Common myeloid progenitor, CD34-positive (primary cell): ENCODE measurements at regions not wholly inside any gene's neighbourhood (a gene's known extent, or its start where the extent isn't known, plus 50 kb on each side); places are given as distances from the start of the nearest gene placed in this dataset.
"Not testable (repeated sequence)": the region's sequence is repeated elsewhere in the genome, so short reads cannot be mapped to it uniquely, and the experiment has no call there.

ENCODE experiments used
- CTCF ChIA-PET: fragments of 350-600 bp; sonication (Branson Sonifier 250); formaldehyde crosslinking; loops from one replicate; lab custom pipeline; 2021; ENCODE audit warnings: antibody characterized with exemption; lab: Charles Lee
- POLR2A ChIA-PET: fragments of 350-600 bp; sonication (Branson Sonifier 250); formaldehyde crosslinking; loops from one replicate; lab custom pipeline; 2021; ENCODE audit warnings: antibody characterized with exemption; lab: Charles Lee
- DNase-seq, 3 donors: peaks; one replicate each; pipeline versions ENCODE4 v3.0.0 to v3.0.0-alpha.2; 2013
- H3K27ac ChIP-seq, 2 experiments: 1 replicate in 1 of 2; 2 replicates in 1 of 2; pipeline ENCODE4 v1.7.0; 2013; ENCODE audit warnings: inconsistent platforms in 2 of 2, low read length in 2 of 2, mild to moderate bottlenecking in 2 of 2, low read depth in 1 of 2, moderate library complexity in 1 of 2; ENCODE audit not compliant: severe bottlenecking in 2 of 2, insufficient read depth in 1 of 2, poor library complexity in 1 of 2
- H3K27me3 ChIP-seq, 5 experiments: replicated peaks in 2 of 5; 1 replicate in 3 of 5; 2 replicates in 2 of 5; pipeline versions ENCODE4 v1.6.1 to v1.7.0; 2013; ENCODE audit warnings: low read length in 4 of 5, mild to moderate bottlenecking in 2 of 5, moderate library complexity in 2 of 5, inconsistent platforms in 1 of 5; ENCODE audit not compliant: insufficient read depth in 5 of 5, control insufficient read depth in 4 of 5
- H3K36me3 ChIP-seq, 4 experiments: 1 replicate in 2 of 4; 2 replicates in 2 of 4; pipeline versions ENCODE4 v1.6.1 to v1.7.0; 2013; ENCODE audit warnings: low read length in 3 of 4, control low read depth in 1 of 4, mild to moderate bottlenecking in 1 of 4; ENCODE audit not compliant: control insufficient read depth in 4 of 4, insufficient read depth in 4 of 4
- H3K4me1 ChIP-seq, 4 experiments: 1 replicate in 3 of 4; 2 replicates in 1 of 4; pipeline versions ENCODE4 v1.6.1 to v1.7.1; 2013; ENCODE audit warnings: low read length in 3 of 4, mild to moderate bottlenecking in 3 of 4, control low read depth in 1 of 4, inconsistent platforms in 1 of 4, moderate library complexity in 1 of 4; ENCODE audit not compliant: control insufficient read depth in 4 of 4, insufficient read depth in 4 of 4; ENCODE audit errors: control extremely low read depth in 1 of 4
- H3K4me3 ChIP-seq, 7 experiments: 1 replicate in 4 of 7; 2 replicates in 3 of 7; pipeline versions ENCODE4 v1.5.1 to v1.7.0; 2013; ENCODE audit warnings: mild to moderate bottlenecking in 7 of 7, low read length in 6 of 7, moderate library complexity in 6 of 7, inconsistent platforms in 2 of 7, low read depth in 2 of 7, control low read depth in 1 of 7; ENCODE audit not compliant: insufficient read depth in 4 of 7, control insufficient read depth in 1 of 7; ENCODE audit errors: extremely low read depth in 1 of 7
- H3K9me3 ChIP-seq, 5 experiments: 1 replicate in 4 of 5; 2 replicates in 1 of 5; pipeline versions ENCODE4 v1.6.1 to v1.7.1; 2013; ENCODE audit warnings: low read length in 4 of 5, mild to moderate bottlenecking in 2 of 5, inconsistent platforms in 1 of 5, low read depth in 1 of 5, moderate library complexity in 1 of 5; ENCODE audit not compliant: control insufficient read depth in 4 of 5, insufficient read depth in 2 of 5; ENCODE audit errors: control extremely low read depth in 1 of 5
- WGBS: methylation state at CpG from one replicate; pipeline ENCODE4 v1.1.5; 2013; ENCODE audit not compliant: insufficient coverage; 5-methylcytosine and 5-hydroxymethylcytosine counted together

DNA sequence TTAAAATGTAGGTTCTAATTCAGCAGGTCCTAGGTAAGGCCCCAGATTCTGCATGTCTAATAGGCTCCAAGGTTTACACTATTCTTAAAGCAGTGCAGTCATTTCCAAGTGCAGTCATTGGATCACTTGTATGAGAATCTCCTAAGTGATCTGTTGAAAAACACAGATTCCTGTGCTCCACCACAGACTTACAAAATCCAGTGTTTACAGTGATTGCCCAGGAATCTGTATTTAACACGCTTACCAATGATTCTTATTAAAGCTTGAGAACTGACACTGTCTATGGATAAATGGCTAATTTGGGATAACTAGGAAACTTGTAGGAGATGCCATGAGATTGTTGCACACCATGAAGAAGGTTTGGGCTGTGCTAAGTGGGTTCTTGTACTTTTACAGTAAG, 104.6 kb upstream of the PLEKHG1 start:
- ChIA-PET CTCF (interaction anchor here (2.1 kb wide), 1 partner anchor 15 kb away, joined by 5 read pairs; no protein-coding TSS in a partner anchor), POLR2A (no interaction called here)
- Histone ChIP-seq H3K27me3 (no peaks in the 10 kb centered on the region), H3K4me3 (no peak overlapping the region), H3K4me1 (no peaks in the 10 kb centered on the region), H3K9me3 (peaks cover 0 to 7% (median 0%) of the 10 kb centered on the region in 5 experiments), H3K27ac (no peak overlapping the region), H3K36me3 (no peaks in the 10 kb centered on the region)
- DNase-seq: no peak
- no CpG with 5 or more reads among the region's 1 CpG for WGBS

DNA sequence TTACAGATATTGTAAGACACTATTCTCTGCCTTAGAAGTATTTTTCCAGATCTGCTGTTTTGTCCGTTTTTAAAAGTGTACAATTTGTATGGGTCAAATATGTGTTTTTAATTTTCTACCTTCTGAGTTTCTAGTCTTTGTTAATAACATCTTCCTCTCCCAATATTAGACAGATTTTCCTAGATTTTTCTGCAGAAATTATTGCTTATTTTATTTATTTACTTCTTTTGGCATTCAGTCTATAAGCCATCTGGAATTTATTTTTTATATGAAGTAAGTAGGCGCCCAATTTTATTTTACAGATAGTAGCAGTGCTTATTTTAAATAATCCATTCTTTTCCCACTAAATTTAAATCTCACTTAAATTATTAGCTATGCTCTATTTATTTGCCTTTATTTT, 103.1 kb upstream of the PLEKHG1 start:
- Histone ChIP-seq H3K27me3 (no peaks in the 10 kb centered on the region), H3K4me1 (no peaks in the 10 kb centered on the region), H3K27ac (no peak overlapping the region), H3K36me3 (no peaks in the 10 kb centered on the region), H3K4me3 (no peak overlapping the region), H3K9me3 (peaks cover 0 to 7% (median 0%) of the 10 kb centered on the region in 5 experiments)
- no CpG with 5 or more reads among the region's 2 CpGs for WGBS
- POLR2A ChIA-PET: no interaction called here
- no peak for DNase-seq
- CTCF ChIA-PET: no interaction called here

DNA sequence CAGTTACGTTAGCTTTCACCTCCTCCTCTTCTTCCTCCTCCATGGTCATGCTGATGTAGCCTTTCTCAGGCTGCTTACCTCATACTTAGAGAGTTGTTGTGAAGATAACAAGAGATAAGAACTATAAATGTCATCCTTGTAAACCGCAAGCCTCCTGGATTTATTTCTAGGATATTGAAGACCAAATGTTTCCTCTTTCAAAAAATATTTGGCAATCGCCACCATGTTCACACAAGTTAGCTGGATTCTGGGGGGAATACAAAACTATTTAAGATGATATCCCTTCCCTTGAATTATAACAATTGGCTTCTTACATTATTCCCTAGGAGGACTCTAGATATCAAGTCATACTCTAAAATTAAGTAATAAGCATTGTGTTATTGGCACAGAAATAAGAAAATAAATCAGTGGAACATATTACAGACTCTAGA, 99.8 kb upstream of the PLEKHG1 start:
- Histone ChIP-seq H3K36me3 (no peaks in the 10 kb centered on the region), H3K4me1 (no peaks in the 10 kb centered on the region), H3K27ac (no peak overlapping the region), H3K27me3 (no peaks in the 10 kb centered on the region), H3K4me3 (no peak overlapping the region), H3K9me3 (no peaks in the 10 kb centered on the region)
- CTCF ChIA-PET: interaction anchor here (0.5 kb wide), 1 partner anchor 59 kb away, joined by 3 read pairs; no protein-coding TSS in a partner anchor
- 80% methylated on average over 1 of the region's 3 CpGs for WGBS
- no peak for DNase-seq
- POLR2A ChIA-PET: no interaction called here

DNA sequence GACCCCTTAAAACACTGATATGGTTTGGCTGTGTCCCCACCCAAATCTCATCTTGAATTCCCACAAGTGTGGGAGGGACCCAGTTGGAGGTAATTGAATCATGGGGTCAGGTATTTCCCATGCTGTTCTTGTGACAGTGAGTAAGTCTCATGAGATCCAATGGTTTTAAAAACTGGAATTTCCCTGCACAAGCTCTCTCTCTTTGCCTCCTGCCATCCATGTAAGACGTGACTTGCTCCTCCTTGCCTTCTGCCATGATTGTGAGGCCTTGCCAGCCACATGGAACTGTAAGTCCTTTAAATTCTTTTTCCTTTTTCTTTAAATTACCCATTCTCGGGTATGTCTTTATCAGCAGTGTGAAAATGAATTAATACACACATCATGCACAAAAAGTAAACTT, 99.1 kb upstream of the PLEKHG1 start:
- H3K27ac ChIP-seq, POLR2A ChIA-PET, H3K36me3 ChIP-seq, H3K27me3 ChIP-seq, H3K9me3 ChIP-seq, H3K4me1 ChIP-seq, DNase-seq, H3K4me3 ChIP-seq: not testable (repeated sequence)
- WGBS: 89% methylated on average over 1 of the region's 2 CpGs
- CTCF ChIA-PET: interaction anchor here (0.5 kb wide), 1 partner anchor 58 kb away, joined by 3 read pairs; no protein-coding TSS in a partner anchor

DNA sequence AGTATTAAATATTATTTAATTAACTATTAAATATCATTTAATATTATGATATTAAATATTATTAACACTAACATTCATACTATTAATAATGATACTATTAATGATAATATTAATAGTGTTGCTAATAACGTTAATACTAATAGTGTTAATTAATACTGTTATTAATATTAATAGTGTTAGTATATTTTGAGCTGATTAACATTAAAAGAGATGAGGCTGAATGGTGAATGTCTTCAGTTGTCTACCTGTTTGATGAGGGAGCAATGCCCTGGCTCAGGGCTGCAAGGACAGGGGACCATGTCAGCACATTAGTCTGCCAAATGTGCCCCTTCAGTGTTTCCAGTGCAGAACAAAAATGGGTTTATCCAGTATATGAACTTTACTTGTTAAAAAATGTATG, 96.6 kb upstream of the PLEKHG1 start:
- Histone ChIP-seq H3K27ac (no peak overlapping the region), H3K4me3 (no peak overlapping the region), H3K9me3 (no peaks in the 10 kb centered on the region), H3K27me3 (no peaks in the 10 kb centered on the region), H3K4me1 (no peaks in the 10 kb centered on the region), H3K36me3 (no peaks in the 10 kb centered on the region)
- peak in 2 of 3 donors; percentile 10 to 32 for DNase-seq
- CTCF ChIA-PET: no interaction called here
- WGBS: no CpG with 5 or more reads among the region's 1 CpG
- POLR2A ChIA-PET: interaction anchor here (0.6 kb wide), 1 partner anchor 1139 kb away, joined by 3 read pairs; no protein-coding TSS in a partner anchor

DNA sequence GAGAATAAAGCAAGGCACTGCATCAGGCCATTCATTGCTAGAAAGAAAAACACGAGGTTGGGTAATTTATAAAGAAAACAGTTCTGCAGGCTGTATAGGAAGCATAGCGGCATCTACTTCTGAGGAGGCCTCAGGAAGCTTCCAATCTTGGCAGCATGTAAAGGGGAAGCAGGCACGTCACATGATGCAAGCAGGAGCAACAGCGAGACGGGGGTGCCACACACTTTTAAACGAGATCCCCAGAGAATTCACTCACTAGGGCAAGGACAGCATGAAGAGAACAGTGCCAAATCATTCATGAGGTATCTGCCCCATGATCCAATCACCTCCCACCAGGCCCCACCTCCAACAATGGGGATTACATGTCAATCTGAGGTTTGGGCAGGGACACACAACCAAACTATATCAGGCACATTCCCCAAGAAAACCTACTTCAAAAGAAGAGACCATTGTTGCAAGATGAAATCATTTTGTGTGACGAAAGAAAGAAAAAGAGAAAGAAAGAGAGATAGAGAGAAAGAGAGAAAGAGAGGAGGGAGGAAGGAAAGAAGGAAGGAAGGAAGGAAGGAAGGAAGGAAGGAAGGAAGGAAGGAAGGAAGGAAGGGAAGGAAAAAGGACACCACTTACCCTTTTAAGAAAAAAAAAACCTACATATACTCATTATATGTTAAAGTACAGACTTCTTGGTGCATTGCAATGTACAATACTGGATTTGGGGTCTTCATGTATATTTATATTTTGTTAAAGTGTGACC, 95.9 kb upstream of the PLEKHG1 start:
- peak in 2 of 3 donors; percentile 7 to 8 for DNase-seq
- no peaks in the 10 kb centered on the region for H3K4me1 ChIP-seq
- ChIA-PET POLR2A (no interaction called here), CTCF (no interaction called here)
- WGBS: 98% methylated on average over 4 of the region's 7 CpGs
- no peak overlapping the region for H3K4me3 ChIP-seq
- no peaks in the 10 kb centered on the region for H3K27me3 ChIP-seq
- no peaks in the 10 kb centered on the region for H3K9me3 ChIP-seq
- no peak overlapping the region for H3K27ac ChIP-seq
- no peaks in the 10 kb centered on the region for H3K36me3 ChIP-seq

DNA sequence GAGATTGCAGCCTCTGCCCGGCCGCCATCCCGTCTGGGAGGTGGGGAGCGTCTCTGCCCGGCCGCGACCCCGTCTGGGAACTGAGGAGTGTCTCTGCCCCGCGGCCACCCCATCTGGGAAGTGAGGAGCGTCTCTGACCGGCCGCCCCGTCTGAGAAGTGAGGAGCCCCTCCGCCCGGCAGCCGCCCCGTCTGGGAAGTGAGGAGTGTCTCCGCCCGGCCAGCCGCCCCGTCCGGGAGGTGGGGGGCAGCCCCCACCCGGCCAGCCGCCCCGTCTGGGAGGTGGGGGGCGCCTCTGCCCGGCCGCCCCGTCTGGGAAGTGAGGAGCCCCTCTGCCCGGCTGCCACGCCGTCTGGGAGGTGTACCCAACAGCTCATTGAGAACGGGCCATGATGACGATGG, 92.3 kb upstream of the PLEKHG1 start:
- H3K27ac ChIP-seq, DNase-seq, POLR2A ChIA-PET, CTCF ChIA-PET, H3K27me3 ChIP-seq, H3K4me3 ChIP-seq, H3K36me3 ChIP-seq, H3K9me3 ChIP-seq, H3K4me1 ChIP-seq: not testable (repeated sequence)
- 98% methylated on average over 14 of the region's 35 CpGs for WGBS
